ENCODE measurements at regions not wholly inside any gene's neighbourhood (a gene's known extent, or its start where the extent isn't known, plus 50 kb on each side); places are given as distances from the start of the nearest gene placed in this dataset.

DNA sequence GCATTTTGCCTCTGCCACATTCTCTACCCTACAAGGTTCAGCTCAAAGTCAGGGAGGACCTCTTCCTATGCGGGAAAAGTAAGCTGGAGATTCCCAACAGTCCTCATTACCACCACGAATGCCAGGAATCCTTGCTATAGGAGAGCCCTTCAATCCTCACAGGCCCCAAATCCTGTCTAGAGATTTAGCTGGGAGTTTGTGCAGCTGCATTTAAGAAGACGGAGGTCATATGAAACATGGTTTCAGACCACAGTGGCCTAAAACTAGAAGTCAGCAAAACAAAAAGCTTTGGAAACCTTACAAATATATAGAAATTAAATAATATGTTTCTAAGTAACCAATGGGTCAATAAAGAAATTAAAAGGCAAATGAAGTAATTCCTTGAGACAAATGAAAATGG lies 415.3 kb upstream of the SETBP1 start:
- TF ChIP-seq, protein P1, sequence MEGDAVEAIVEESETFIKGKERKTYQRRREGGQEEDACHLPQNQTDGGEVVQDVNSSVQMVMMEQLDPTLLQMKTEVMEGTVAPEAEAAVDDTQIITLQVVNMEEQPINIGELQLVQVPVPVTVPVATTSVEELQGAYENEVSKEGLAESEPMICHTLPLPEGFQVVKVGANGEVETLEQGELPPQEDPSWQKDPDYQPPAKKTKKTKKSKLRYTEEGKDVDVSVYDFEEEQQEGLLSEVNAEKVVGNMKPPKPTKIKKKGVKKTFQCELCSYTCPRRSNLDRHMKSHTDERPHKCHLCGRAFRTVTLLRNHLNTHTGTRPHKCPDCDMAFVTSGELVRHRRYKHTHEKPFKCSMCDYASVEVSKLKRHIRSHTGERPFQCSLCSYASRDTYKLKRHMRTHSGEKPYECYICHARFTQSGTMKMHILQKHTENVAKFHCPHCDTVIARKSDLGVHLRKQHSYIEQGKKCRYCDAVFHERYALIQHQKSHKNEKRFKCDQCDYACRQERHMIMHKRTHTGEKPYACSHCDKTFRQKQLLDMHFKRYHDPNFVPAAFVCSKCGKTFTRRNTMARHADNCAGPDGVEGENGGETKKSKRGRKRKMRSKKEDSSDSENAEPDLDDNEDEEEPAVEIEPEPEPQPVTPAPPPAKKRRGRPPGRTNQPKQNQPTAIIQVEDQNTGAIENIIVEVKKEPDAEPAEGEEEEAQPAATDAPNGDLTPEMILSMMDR (IDR thresholded peaks at IDR 0.05), result no peak
- TF ChIP-seq POLR2A (IDR thresholded peaks at IDR 0.05) (no peak), EP300 (IDR thresholded peaks at IDR 0.05) (no peak), POLR2AphosphoS5 (IDR thresholded peaks at IDR 0.05) (no peak)
